Lower leg skin (tissue), 4 donors: ENCODE measurements at regions not wholly inside any gene's neighbourhood (a gene's known extent, or its start where the extent isn't known, plus 50 kb on each side); places are given as distances from the start of the nearest gene placed in this dataset.

Experiments used
- DNase-seq, 2 donors: peaks; one replicate each; pipeline ENCODE4 v3.0.0-alpha.2; 2019; ENCODE audit warnings: low spot score in 2 of 2
- H3K4me3 ChIP-seq: fragments of 200-600 bp; sonication (generic); 2 replicates; pipeline ENCODE4 v1.5.1; 2017; ENCODE audit warnings: mild to moderate bottlenecking, low read depth; ENCODE audit not compliant: poor library complexity, severe bottlenecking
- CTCF ChIP-seq, 3 donors: fragments of 450-650 bp; IDR thresholded peaks; one replicate each; pipeline ENCODE4 v1.5.1; 2016; ENCODE audit warnings: antibody characterized with exemption in 3 of 3, mild to moderate bottlenecking in 3 of 3, moderate library complexity in 2 of 3
- POLR2A ChIP-seq, 2 donors: fragments of 450-650 bp; IDR thresholded peaks; one replicate each; pipeline ENCODE4 v1.6.1; 2016 to 2017; ENCODE audit warnings: antibody characterized with exemption in 2 of 2, mild to moderate bottlenecking in 1 of 2, moderate library complexity in 1 of 2
- WGBS, 2 donors: methylation state at CpG; one replicate each; pipeline ENCODE4 v1.1.5; 2018; 5-methylcytosine and 5-hydroxymethylcytosine counted together
- intact Hi-C: fragments of 100-400 bp; cut with DNase I; formaldehyde crosslinking; loops from one replicate; pipeline ENCODE4 v1.15.0; 2023; ENCODE audit warnings: low total_unique reads

GRCh38 chr5:168085261-168086031 is 206.0 kb upstream of the WWC1 start:
- 63 to 66% methylated on average over 9 of the region's 9 CpGs for WGBS, 2 donors
- DNase-seq, result no peak
- intact Hi-C loops, result no loop called here
- no peak overlapping the region for H3K4me3 ChIP-seq
- no peak for TF ChIP-seq POLR2A (IDR thresholded peaks at IDR 0.05)
- no peak for TF ChIP-seq CTCF (IDR thresholded peaks at IDR 0.05)

GRCh38 chr5:168086104-168086610 is 205.3 kb upstream of the WWC1 start:
- intact Hi-C loops, result no loop called here
- DNase-seq, result no peak
- TF ChIP-seq POLR2A (IDR thresholded peaks at IDR 0.05) (no peak), CTCF (IDR thresholded peaks at IDR 0.05) (no peak)
- WGBS, 2 donors, result 46 to 53% methylated on average over 11 of the region's 11 CpGs
- H3K4me3 ChIP-seq, result no peak overlapping the region

- WGBS, 2 donors, result 75 to 95% methylated on average over 2 of the region's 2 CpGs
- intact Hi-C loops, result no loop called here
- DNase-seq, result no peak
Measured at GRCh38 chr5:168086746-168087145, 204.7 kb upstream of the WWC1 start.

GRCh38 chr5:168088410-168089173 is 202.9 kb upstream of the WWC1 start:
- intact Hi-C loops, result no loop called here
- TF ChIP-seq POLR2A (IDR thresholded peaks at IDR 0.05) (no peak), CTCF (IDR thresholded peaks at IDR 0.05) (no peak)
- H3K4me3 ChIP-seq, result no peak overlapping the region
- 75 to 82% methylated on average over 13 of the region's 13 CpGs for WGBS, 2 donors
- DNase-seq, result no peak

More at GRCh38 chr5:168086746-168087145, 204.7 kb upstream of the WWC1 start:
- TF ChIP-seq CTCF (IDR thresholded peaks at IDR 0.05) (no peak), POLR2A (IDR thresholded peaks at IDR 0.05) (no peak)
- H3K4me3 ChIP-seq, result no peak overlapping the region

GRCh38 chr5:168089201-168089887 is 202.1 kb upstream of the WWC1 start:
- 91 to 95% methylated on average over 4 of the region's 4 CpGs for WGBS, 2 donors
- H3K4me3 ChIP-seq, result no peak overlapping the region
- intact Hi-C loops, result no loop called here
- no peak for TF ChIP-seq POLR2A (IDR thresholded peaks at IDR 0.05)
- TF ChIP-seq CTCF (IDR thresholded peaks at IDR 0.05), result no peak
- DNase-seq, result no peak
